RPMI8226 (cell line): ENCODE measurements at regions not wholly inside any gene's neighbourhood (a gene's known extent, or its start where the extent isn't known, plus 50 kb on each side); places are given as distances from the start of the nearest gene placed in this dataset.
"Not testable (repeated sequence)": the region's sequence is repeated elsewhere in the genome, so short reads cannot be mapped to it uniquely, and the experiment has no call there.

Experiments used
- DNase-seq: peaks from one replicate; pipeline ENCODE4 v3.0.0-alpha.2; 2015

DNA sequence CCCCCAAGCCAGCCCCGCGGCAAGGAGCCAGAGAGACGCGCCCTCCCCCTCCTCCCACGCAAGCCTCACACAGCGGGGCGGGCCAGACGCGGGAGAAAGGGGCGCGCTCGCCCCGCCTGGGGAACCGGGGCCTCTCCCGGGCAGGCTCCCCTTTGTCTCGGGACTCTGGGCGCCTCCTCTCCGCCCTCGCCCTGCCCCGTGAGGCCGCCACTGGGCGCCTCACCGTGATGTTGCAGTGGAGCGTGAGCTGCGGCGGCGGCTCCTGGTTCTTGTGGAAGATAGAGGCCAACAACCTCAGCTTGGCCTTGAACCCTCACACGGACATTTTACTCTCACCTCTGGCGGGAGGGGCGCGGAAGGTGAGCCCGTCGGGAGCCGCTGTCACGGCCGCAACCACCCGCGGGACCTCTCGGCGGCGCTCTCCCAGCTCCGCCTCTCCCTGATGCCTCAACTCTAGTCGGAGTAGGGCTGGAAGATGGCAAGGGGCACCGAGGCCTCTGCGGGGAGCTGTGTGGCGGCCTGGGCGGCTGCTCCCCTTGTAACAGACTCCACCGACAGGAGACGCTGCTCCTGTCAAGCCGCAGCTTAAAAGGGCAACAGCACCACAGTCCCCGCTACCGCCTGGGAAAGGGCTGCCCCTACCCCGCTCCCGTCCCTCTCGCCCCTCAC, 179.2 kb upstream of the ZSCAN2 start:
- not testable (repeated sequence) for DNase-seq

DNA sequence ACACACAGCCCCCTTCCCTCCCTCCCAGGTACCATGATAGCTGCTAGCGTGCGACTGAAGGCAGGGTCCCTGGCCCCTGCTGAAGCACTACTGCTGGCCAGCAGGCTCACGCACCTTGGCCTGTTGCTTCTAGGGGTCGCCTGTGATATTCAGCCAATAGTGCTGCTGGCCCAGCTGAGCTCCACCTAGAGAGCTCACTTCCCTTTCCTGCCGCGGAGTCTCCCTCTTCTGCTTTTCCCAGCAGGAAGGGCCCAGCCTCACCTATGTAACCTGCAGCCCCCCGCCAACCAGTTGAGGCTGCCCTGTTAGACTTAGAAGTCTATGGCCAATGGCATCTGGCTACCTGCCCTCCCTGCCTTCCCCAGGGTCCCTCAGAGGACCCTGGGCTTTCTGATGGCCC, 175.5 kb upstream of the ZSCAN2 start:
- not testable (repeated sequence) for DNase-seq

DNA sequence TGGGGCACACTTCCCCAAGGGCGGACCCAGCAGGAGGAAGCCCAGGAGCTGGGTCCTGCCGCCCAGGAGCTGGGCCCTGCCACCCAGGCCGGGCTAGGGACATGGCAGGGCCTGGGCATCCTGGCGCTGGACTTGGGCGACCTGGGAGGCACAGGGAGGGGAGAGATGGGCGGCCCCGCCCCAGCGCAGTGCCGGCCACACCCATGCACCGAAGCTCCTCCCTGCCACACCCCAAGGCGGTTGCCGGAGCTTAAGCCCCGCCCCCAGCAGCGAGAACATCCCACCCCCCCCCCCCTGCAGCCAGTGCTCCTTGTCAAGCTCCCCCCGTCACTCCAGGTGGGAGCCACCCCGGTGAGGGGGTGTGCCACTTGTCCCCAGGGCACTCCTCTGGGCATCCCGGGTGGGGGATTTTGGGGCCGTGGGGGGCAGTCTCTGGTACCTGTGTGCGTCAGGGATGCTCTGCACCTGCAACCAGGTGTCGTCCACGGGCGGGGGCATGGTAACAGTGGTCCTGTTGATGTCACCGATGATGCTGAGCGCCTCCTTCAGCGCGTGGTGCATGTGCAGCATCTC, 127.4 kb upstream of the ZSCAN2 start:
- not testable (repeated sequence) for DNase-seq

DNA sequence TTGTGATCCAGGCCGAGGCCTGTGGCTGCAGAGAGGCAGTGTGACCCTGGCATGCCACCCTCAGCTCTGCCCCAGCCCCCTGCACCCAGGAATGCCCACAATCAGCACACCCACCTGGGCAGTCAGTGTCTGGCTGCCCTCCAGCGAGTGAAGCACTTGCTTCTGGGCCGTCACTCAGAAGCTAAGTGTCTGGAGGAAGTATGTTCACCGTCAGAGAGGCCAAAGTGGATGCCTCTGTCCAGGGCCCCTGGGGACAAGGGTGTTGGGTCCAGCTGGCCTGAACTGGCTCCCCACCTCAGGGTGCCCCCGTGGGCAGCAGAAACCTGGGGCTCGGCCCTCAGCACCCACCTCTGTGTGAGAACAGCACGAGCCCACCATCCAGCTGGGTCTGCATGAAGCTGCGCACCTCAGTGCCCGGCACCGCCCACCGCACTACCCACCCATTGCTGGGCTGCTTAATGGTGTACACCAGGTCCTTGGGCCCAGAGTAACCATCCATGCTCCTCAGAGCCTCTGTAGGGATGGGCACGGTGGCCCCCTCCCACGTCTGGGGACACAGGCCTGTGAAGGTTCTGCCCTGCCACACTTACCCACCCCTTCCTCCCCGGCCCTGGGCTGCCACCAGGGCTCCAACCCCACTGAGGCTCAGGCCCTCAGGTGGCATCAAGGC, 124.3 kb upstream of the ZSCAN2 start:
- not testable (repeated sequence) for DNase-seq

DNA sequence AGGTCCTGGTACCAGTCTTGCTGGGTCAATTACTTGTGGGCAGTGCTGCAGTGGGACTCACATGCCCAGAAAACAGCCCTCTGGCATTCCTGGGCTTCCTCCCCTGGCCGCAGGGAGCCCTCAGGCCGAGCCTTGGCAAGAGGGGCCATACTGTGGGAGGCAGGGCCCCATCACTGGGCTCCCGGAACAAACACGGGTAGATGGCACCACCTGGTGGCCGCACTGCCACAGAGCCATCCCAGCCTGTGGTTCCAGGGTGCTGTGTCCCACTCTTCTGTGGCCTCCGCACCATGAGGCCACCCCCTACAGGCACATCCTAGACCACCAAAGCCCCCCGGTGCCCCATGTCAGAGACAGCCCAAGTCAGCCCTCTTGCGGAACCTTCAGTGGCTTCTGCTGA, 123.3 kb upstream of the ZSCAN2 start:
- DNase-seq = not testable (repeated sequence)

DNA sequence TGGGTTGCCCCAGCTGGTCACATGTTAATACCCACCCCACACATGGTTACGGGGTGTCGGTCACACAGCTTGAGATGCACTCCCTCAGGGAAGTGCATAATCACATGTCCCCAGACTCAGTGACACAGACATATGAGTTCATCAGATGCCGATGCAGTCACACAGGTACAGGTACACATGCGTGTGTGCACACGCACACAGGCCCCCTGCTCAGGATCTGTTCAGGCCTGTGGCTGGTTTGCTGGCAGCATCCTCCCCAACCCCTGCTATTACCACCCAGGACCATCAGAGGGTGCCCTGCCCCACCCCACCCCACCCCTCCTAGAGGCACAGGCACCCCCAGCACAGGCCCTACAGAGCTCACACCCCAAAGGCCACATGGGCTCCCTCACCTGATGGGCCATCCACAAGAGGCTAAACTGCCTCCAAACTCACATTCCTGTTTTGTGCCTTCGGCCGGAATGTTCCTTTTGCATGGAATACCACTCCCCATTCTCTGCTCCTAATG, 120.6 kb upstream of the ZSCAN2 start:
- not testable (repeated sequence) for DNase-seq

DNA sequence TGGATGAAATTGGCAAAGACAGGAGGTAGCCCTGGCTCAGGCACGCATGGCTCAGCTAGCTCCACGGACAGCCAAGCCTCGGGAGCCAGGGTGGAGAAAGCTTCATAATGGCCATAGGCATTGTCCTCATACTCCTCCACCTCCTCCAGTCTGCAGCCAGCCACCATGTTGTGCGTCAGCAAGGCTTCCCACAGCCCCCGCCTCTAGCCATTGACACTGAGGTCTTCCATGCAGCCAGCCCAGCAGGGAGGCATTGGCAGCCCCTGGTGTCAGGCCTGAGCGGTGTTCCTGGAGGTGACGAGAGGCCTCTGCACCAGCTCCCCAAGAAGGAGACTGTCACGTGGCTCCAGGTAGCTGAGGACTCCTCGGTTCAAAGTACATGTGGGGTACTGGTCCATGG, 117.0 kb upstream of the ZSCAN2 start:
- not testable (repeated sequence) for DNase-seq

DNA sequence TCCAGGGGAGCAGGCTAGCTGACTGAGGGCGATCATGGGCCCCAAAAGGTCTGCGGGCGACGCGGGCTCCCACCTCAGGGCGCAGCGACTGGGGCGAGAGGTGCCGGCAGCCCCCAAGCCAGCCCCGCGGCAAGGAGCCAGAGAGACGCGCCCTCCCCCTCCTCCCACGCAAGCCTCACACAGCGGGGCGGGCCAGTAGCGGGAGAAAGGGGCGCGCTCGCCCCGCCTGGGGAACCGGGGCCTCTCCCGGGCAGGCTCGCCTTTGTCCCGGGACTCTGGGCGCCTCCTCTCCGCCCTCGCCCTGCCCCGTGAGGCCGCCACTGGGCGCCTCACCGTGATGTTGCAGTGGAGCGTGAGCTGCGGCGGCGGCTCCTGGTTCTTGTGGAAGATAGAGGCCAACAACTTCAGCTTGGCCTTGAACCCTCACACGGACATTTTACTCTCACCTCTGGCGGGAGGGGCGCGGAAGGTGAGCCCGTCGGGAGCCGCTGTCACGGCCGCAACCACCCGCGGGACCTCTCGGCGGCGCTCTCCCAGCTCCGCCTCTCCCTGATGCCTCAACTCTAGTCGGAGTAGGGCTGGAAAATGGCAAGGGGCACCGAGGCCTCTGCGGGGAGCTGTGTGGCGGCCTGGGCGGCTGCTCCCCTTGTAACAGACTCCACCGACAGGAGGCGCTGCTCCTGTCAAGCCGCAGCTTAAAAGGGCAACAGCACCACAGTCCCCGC, 100.5 kb upstream of the ZSCAN2 start:
- not testable (repeated sequence) for DNase-seq

DNA sequence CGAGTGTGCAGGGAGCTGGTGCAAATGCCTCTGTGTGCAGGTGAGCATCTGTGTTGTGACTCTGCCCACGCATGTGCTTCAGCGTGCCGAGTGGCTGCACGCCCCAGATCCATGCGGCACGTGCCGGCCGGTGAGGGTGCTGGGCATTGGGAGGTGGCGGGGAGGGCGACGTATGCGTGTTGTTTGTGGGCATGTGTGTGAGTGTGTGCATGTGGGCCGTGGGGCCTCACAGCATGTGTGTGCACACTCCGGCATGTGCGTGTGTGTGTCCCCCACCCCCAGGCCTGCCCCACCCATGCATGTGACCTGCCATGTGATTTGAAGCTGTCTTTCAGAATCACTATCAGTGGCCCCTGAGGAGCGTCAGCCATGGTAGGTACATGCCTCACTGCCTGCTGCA, 97.7 kb upstream of the ZSCAN2 start:
- DNase-seq = not testable (repeated sequence)

- not testable (repeated sequence) for DNase-seq
These were observed 95.3 kb upstream of the ZSCAN2 start for GRCh38 chr15:84505552-84505951.

DNA sequence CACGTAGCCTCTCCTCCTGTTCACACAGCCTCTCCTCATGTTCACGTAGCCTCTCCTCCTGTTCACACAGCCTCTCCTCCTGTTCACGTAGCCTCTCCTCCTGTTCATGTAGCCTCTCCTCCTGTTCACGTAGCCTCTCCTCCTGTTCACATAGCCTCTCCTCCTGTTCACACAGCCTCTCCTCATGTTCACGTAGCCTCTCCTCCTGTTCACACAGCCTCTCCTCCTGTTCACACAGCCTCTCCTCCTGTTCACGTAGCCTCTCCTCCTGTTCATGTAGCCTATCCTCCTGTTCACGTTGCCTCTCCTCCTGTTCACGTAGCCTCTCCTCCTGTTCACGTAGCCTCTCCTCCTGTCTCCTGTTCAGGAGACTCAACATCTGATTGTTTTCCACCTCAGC, 88.5 kb upstream of the ZSCAN2 start:
- DNase-seq = not testable (repeated sequence)

DNA sequence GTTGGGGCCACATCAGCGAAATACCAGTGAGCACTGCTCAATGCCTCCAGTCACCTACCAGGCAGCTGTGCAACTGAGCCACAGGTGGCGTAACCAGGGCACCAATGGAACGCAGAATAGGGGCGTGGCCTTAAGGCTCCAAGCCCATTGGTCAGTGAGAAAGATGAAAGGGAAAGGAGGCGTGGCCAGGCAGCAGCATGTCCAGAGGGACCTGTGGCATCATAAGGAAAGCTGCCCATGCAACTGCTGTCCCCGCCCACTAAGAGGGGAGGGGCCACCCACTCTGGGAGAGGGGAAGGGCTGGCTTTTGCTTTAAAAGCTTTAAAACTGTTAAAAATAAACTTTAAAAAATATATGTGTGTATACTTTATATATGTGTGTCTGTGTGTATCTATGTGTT, 84.0 kb upstream of the ZSCAN2 start:
- peak; percentile 15 for DNase-seq

GRCh38 chr15:84525491-84526344, 75.1 kb upstream of the ZSCAN2 start:
- DNase-seq = not testable (repeated sequence)

GRCh38 chr15:84530751-84531150, 70.1 kb upstream of the ZSCAN2 start:
- DNase-seq = not testable (repeated sequence)

GRCh38 chr15:84531223-84531622, 69.6 kb upstream of the ZSCAN2 start:
- DNase-seq = not testable (repeated sequence)

- not testable (repeated sequence) for DNase-seq
These were observed 69.0 kb upstream of the ZSCAN2 start for GRCh38 chr15:84531709-84532367.

DNA sequence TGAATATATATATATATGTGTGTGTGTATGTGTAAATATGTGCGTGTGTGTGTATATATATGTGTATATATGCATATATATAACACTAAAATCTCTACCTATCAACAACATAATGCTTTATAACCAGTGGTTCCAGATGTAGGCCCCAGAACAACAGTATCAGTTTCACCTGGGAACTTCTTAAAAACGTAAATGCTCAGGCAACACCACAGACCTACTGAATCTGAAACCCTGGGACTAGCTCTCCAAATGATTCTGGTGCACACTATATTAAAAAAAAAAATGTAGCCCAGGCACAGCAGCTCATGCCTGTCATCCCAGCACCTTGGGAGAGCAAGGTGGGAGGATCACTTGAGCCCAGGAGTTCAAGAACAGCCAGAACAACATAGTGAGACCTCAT, 67.1 kb upstream of the ZSCAN2 start:
- DNase-seq = not testable (repeated sequence)

- not testable (repeated sequence) for DNase-seq
These were observed 66.1 kb upstream of the ZSCAN2 start for GRCh38 chr15:84534561-84535235.

GRCh38 chr15:84536181-84536580, 64.6 kb upstream of the ZSCAN2 start:
- DNase-seq = not testable (repeated sequence)

GRCh38 chr15:84544586-84544985, 56.2 kb upstream of the ZSCAN2 start:
- not testable (repeated sequence) for DNase-seq

DNA sequence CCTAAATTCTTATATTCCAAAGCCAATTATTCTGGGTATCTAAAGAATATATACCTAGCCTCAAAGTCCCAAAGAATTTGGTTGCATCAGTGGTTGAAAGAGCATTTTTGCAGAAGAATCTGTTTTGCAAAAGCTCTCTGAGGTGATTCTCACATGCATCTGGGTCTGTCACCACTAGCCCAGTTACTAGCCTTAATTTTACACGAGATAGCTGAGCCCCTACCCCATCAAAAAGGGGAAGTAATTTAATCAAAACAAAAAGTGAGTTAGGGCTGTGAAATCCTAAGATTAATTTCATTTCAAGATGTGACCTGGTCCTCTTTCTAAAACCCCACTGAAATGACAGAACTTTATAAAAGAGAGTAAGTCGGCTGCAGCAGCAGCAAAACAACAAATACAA, 53.7 kb upstream of the ZSCAN2 start:
- DNase-seq = not testable (repeated sequence)
